Naive thymus-derived CD4-positive, alpha-beta T cell (primary cell): ENCODE measurements at regions not wholly inside any gene's neighbourhood (a gene's known extent, or its start where the extent isn't known, plus 50 kb on each side); places are given as distances from the start of the nearest gene placed in this dataset.

Source experiments
- ATAC-seq: fragments of 150-1000 bp; cut with Tn5 transposase; 2 replicates; pipeline ENCODE4 v1.10.0; 2021; ENCODE audit warnings: mild to moderate bottlenecking, moderate library complexity
- CTCF ChIA-PET: fragments of 350-600 bp; sonication (Branson Sonifier 250); formaldehyde crosslinking; loops from one replicate; lab custom pipeline; 2021; ENCODE audit warnings: antibody characterized with exemption; lab: Charles Lee
- POLR2A ChIA-PET: fragments of 350-600 bp; sonication (Branson Sonifier 250); formaldehyde crosslinking; loops from one replicate; lab custom pipeline; 2021; ENCODE audit warnings: antibody characterized with exemption, inconsistent platforms; lab: Charles Lee
- DNase-seq, 9 donors: peaks; one replicate each; pipeline versions ENCODE4 v3.0.0 to v3.0.0-alpha.2; 2020 to 2022; ENCODE audit warnings: mixed read lengths in 1 of 9
- H3K27ac ChIP-seq: one replicate; pipeline ENCODE4 v1.7.0; 2013; ENCODE audit warnings: mild to moderate bottlenecking, low read depth, low read length, moderate library complexity
- H3K27me3 ChIP-seq, 2 donors: one replicate each; pipeline ENCODE4 v1.7.0; 2013; ENCODE audit warnings: low read length in 2 of 2, mild to moderate bottlenecking in 2 of 2, moderate library complexity in 2 of 2; ENCODE audit not compliant: control insufficient read depth in 2 of 2, insufficient read depth in 2 of 2
- H3K36me3 ChIP-seq, 3 experiments: 1 replicate in 2 of 3; 2 replicates in 1 of 3; pipeline ENCODE4 v1.7.0; 2013; ENCODE audit warnings: low read length in 3 of 3, mild to moderate bottlenecking in 3 of 3, moderate library complexity in 1 of 3; ENCODE audit not compliant: insufficient read depth in 3 of 3, control insufficient read depth in 2 of 3
- H3K4me1 ChIP-seq, 2 donors: one replicate each; pipeline ENCODE4 v1.7.0; 2013; ENCODE audit warnings: low read length in 2 of 2, mild to moderate bottlenecking in 2 of 2, moderate library complexity in 1 of 2; ENCODE audit not compliant: control insufficient read depth in 2 of 2, insufficient read depth in 2 of 2
- H3K4me3 ChIP-seq: 2 replicates; pipeline ENCODE4 v1.7.0; 2013; ENCODE audit warnings: mild to moderate bottlenecking, low read length
- H3K9me3 ChIP-seq, 3 experiments: 1 replicate in 2 of 3; 2 replicates in 1 of 3; pipeline ENCODE4 v1.7.0; 2013; ENCODE audit warnings: low read length in 3 of 3; ENCODE audit not compliant: control insufficient read depth in 2 of 3
- H3K27ac Mint-ChIP-seq, 9 donors: one replicate each; pipeline ENCODE4 v1.8.0; 2020 to 2022; ENCODE audit warnings: mixed read lengths in 9 of 9, mild to moderate bottlenecking in 8 of 9, moderate library complexity in 5 of 9, inconsistent platforms in 2 of 9
- H3K27me3 Mint-ChIP-seq, 5 donors: one replicate each; pipeline ENCODE4 v1.8.0; 2021 to 2022; ENCODE audit warnings: mixed read lengths in 5 of 5, mild to moderate bottlenecking in 1 of 5
- H3K36me3 Mint-ChIP-seq, 5 donors: one replicate each; pipeline ENCODE4 v1.8.0; 2020 to 2022; ENCODE audit warnings: mixed read lengths in 5 of 5, mild to moderate bottlenecking in 3 of 5, inconsistent platforms in 1 of 5
- H3K4me1 Mint-ChIP-seq, 7 donors: one replicate each; pipeline ENCODE4 v1.8.0; 2020 to 2022; ENCODE audit warnings: mixed read lengths in 7 of 7, mild to moderate bottlenecking in 3 of 7, inconsistent platforms in 1 of 7
- H3K4me3 Mint-ChIP-seq, 10 donors: one replicate each; pipeline ENCODE4 v1.8.0; 2020 to 2022; ENCODE audit warnings: mild to moderate bottlenecking in 10 of 10, mixed read lengths in 10 of 10, moderate library complexity in 6 of 10, inconsistent platforms in 2 of 10
- H3K9me3 Mint-ChIP-seq, 11 donors: one replicate each; pipeline ENCODE4 v1.8.0; 2020 to 2022; ENCODE audit warnings: mixed read lengths in 11 of 11, mild to moderate bottlenecking in 4 of 11, inconsistent platforms in 1 of 11, moderate library complexity in 1 of 11
- intact Hi-C, 2 donors: fragments of 100-400 bp; cut with micrococcal nuclease; formaldehyde crosslinking; loops; one replicate each; pipeline ENCODE4 v1.15.1; 2023

GRCh38 chr5:39495227-39495626 lies 70.4 kb upstream of the DAB2 start:
- peaks cover 0 to 22% (median 6%) of the 10 kb centered on the region in 11 donors for H3K9me3 Mint-ChIP-seq
- no peak overlapping the region for H3K27ac Mint-ChIP-seq
- no peaks in the 10 kb centered on the region for H3K9me3 ChIP-seq
- intact Hi-C loops = no loop called here
- H3K4me1 ChIP-seq = no peaks in the 10 kb centered on the region
- H3K36me3 Mint-ChIP-seq = no peaks in the 10 kb centered on the region
- H3K4me3 Mint-ChIP-seq = no peak overlapping the region
- no peaks in the 10 kb centered on the region for H3K27me3 ChIP-seq
- no peaks in the 10 kb centered on the region for H3K36me3 ChIP-seq
- H3K4me1 Mint-ChIP-seq = peaks cover 0 to 4% (median 0%) of the 10 kb centered on the region in 7 donors
- no peak overlapping the region for H3K4me3 ChIP-seq
- ChIA-PET POLR2A (interaction anchor here (0.6 kb wide), 1 partner anchor 1910 kb away, joined by 3 read pairs; no protein-coding TSS in a partner anchor), CTCF (no interaction called here)
- ATAC-seq (no peak), DNase-seq (no peak)
- peaks cover 1 to 12% (median 8%) of the 10 kb centered on the region in 5 donors for H3K27me3 Mint-ChIP-seq
- H3K27ac ChIP-seq = no peak overlapping the region

- intact Hi-C loops = no loop called here
- Histone ChIP-seq H3K36me3 (no peaks in the 10 kb centered on the region), H3K4me3 (no peak overlapping the region), H3K27ac (no peak overlapping the region), H3K27me3 (no peaks in the 10 kb centered on the region), H3K4me1 (no peaks in the 10 kb centered on the region), H3K9me3 (peaks cover 0 to 4% (median 0%) of the 10 kb centered on the region in 3 experiments)
- Mint-ChIP-seq H3K4me1 (peaks cover 0 to 4% (median 0%) of the 10 kb centered on the region in 7 donors), H3K27me3 (peaks cover 5 to 13% (median 9%) of the 10 kb centered on the region in 5 donors), H3K27ac (no peak overlapping the region), H3K4me3 (no peak overlapping the region), H3K9me3 (peaks cover 0 to 28% (median 11%) of the 10 kb centered on the region in 11 donors), H3K36me3 (peaks cover 0 to 5% (median 0%) of the 10 kb centered on the region in 5 donors)
- DNase-seq (no peak), ATAC-seq (no peak)
- POLR2A ChIA-PET = interaction anchor here (0.6 kb wide), 1 partner anchor 1909 kb away, joined by 3 read pairs; no protein-coding TSS in a partner anchor
- CTCF ChIA-PET = no interaction called here
Observed at GRCh38 chr5:39494534-39494933, 69.8 kb upstream of the DAB2 start.

- peaks cover 5 to 13% (median 11%) of the 10 kb centered on the region in 5 donors for H3K27me3 Mint-ChIP-seq
Observed at GRCh38 chr5:39494107-39494510, 69.3 kb upstream of the DAB2 start.

GRCh38 chr5:39491210-39491609 lies 66.4 kb upstream of the DAB2 start:
- intact Hi-C loops = no loop called here
- Histone ChIP-seq H3K4me1 (no peaks in the 10 kb centered on the region), H3K27me3 (no peaks in the 10 kb centered on the region), H3K4me3 (no peak overlapping the region), H3K9me3 (peaks cover 0 to 7% (median 0%) of the 10 kb centered on the region in 3 experiments), H3K36me3 (no peaks in the 10 kb centered on the region), H3K27ac (no peak overlapping the region)
- ATAC-seq = no peak
- DNase-seq = no peak
- peaks cover 0 to 8% (median 0%) of the 10 kb centered on the region in 5 donors for H3K36me3 Mint-ChIP-seq
- H3K27me3 Mint-ChIP-seq = peaks cover 4 to 18% (median 10%) of the 10 kb centered on the region in 5 donors
- no peaks in the 10 kb centered on the region for H3K4me1 Mint-ChIP-seq
- no peak overlapping the region for H3K4me3 Mint-ChIP-seq
- CTCF ChIA-PET = no interaction called here
- no peak overlapping the region for H3K27ac Mint-ChIP-seq
- H3K9me3 Mint-ChIP-seq = peaks cover 0 to 31% (median 11%) of the 10 kb centered on the region in 11 donors
- POLR2A ChIA-PET = no interaction called here

More at GRCh38 chr5:39494107-39494510, 69.3 kb upstream of the DAB2 start:
- no peaks in the 10 kb centered on the region for H3K4me1 ChIP-seq
- H3K27me3 ChIP-seq = no peaks in the 10 kb centered on the region
- no peak overlapping the region for H3K27ac Mint-ChIP-seq
- H3K36me3 Mint-ChIP-seq = peaks cover 0 to 8% (median 0%) of the 10 kb centered on the region in 5 donors
- ChIA-PET CTCF (no interaction called here), POLR2A (no interaction called here)
- H3K4me3 Mint-ChIP-seq = no peak overlapping the region
- no peak overlapping the region for H3K4me3 ChIP-seq
- intact Hi-C loops = no loop called here
- no peak for DNase-seq
- no peak overlapping the region for H3K27ac ChIP-seq
- H3K9me3 Mint-ChIP-seq = peaks cover 0 to 31% (median 11%) of the 10 kb centered on the region in 11 donors
- peaks cover 0 to 7% (median 0%) of the 10 kb centered on the region in 3 experiments for H3K9me3 ChIP-seq
- no peak for ATAC-seq
- H3K4me1 Mint-ChIP-seq = peaks cover 0 to 4% (median 0%) of the 10 kb centered on the region in 7 donors
- H3K36me3 ChIP-seq = no peaks in the 10 kb centered on the region

- Histone ChIP-seq H3K36me3 (no peaks in the 10 kb centered on the region), H3K4me1 (no peaks in the 10 kb centered on the region), H3K27ac (no peak overlapping the region), H3K27me3 (no peaks in the 10 kb centered on the region), H3K4me3 (no peak overlapping the region), H3K9me3 (peaks cover 0 to 7% (median 0%) of the 10 kb centered on the region in 3 experiments)
- ChIA-PET CTCF (interaction anchor here (1.1 kb wide), 1 partner anchor 216 kb away, joined by 3 read pairs; no protein-coding TSS in a partner anchor), POLR2A (no interaction called here)
- Mint-ChIP-seq H3K4me3 (no peak overlapping the region), H3K4me1 (no peaks in the 10 kb centered on the region), H3K27ac (no peak overlapping the region), H3K27me3 (peaks cover 5 to 18% (median 11%) of the 10 kb centered on the region in 5 donors), H3K9me3 (peaks cover 0 to 31% (median 11%) of the 10 kb centered on the region in 11 donors), H3K36me3 (peaks cover 0 to 8% (median 0%) of the 10 kb centered on the region in 5 donors)
- ATAC-seq = no peak
- intact Hi-C loops = no loop called here
- no peak for DNase-seq
Observed at GRCh38 chr5:39489263-39489662, 64.5 kb upstream of the DAB2 start.

- Histone ChIP-seq H3K4me1 (no peaks in the 10 kb centered on the region), H3K27me3 (no peaks in the 10 kb centered on the region), H3K4me3 (no peak overlapping the region), H3K36me3 (no peaks in the 10 kb centered on the region), H3K9me3 (peaks cover 0 to 7% (median 0%) of the 10 kb centered on the region in 3 experiments), H3K27ac (no peak overlapping the region)
- Mint-ChIP-seq H3K4me1 (no peaks in the 10 kb centered on the region), H3K36me3 (peaks cover 0 to 8% (median 0%) of the 10 kb centered on the region in 5 donors), H3K9me3 (peaks cover 0 to 25% (median 11%) of the 10 kb centered on the region in 11 donors), H3K27me3 (peaks cover 5 to 26% (median 11%) of the 10 kb centered on the region in 5 donors), H3K27ac (no peak overlapping the region), H3K4me3 (no peak overlapping the region)
- POLR2A ChIA-PET = no interaction called here
- ATAC-seq = no peak
- no peak for DNase-seq
- intact Hi-C loops = no loop called here
- CTCF ChIA-PET = interaction anchor here (0.8 kb wide), 1 partner anchor 22 kb away, joined by 3 read pairs; no protein-coding TSS in a partner anchor
Observed at GRCh38 chr5:39486790-39487189, 62.0 kb upstream of the DAB2 start.

GRCh38 chr5:39486361-39486760 lies 61.6 kb upstream of the DAB2 start:
- no peaks in the 10 kb centered on the region for H3K27me3 ChIP-seq
- Mint-ChIP-seq H3K27me3 (peaks cover 5 to 29% (median 11%) of the 10 kb centered on the region in 5 donors), H3K4me3 (no peak overlapping the region), H3K27ac (no peak overlapping the region), H3K4me1 (no peaks in the 10 kb centered on the region), H3K36me3 (peaks cover 0 to 8% (median 0%) of the 10 kb centered on the region in 5 donors), H3K9me3 (peaks cover 0 to 21% (median 9%) of the 10 kb centered on the region in 11 donors)
- no peaks in the 10 kb centered on the region for H3K36me3 ChIP-seq
- no peak overlapping the region for H3K4me3 ChIP-seq
- H3K27ac ChIP-seq = no peak overlapping the region
- no peaks in the 10 kb centered on the region for H3K4me1 ChIP-seq
- ATAC-seq = no peak
- intact Hi-C loops = no loop called here
- ChIA-PET CTCF (interaction anchor here (0.7 to 0.8 kb wide), 2 partner anchors 21 to 462 kb away, joined by 3 read pairs; no protein-coding TSS in a partner anchor), POLR2A (no interaction called here)
- peaks cover 0 to 7% (median 0%) of the 10 kb centered on the region in 3 experiments for H3K9me3 ChIP-seq
- DNase-seq = no peak
